GM19395 (cell line): ENCODE measurements at regions not wholly inside any gene's neighbourhood (a gene's known extent, or its start where the extent isn't known, plus 50 kb on each side); places are given as distances from the start of the nearest gene placed in this dataset.
"Not testable (repeated sequence)": the region's sequence is repeated elsewhere in the genome, so short reads cannot be mapped to it uniquely, and the experiment has no call there.

Experiments used
- ATAC-seq: cut with Tn5 transposase; IDR thresholded peaks from one replicate; pipeline ENCODE4 v1.9.1; 2021; ENCODE audit warnings: mild to moderate bottlenecking, moderate library complexity; ENCODE audit not compliant: unreplicated experiment

GRCh38 chr14:27205036-27205435, 607.2 kb upstream of the NOVA1 start:
- no peak for ATAC-seq

GRCh38 chr14:27211741-27212140, 613.9 kb upstream of the NOVA1 start:
- no peak for ATAC-seq

DNA sequence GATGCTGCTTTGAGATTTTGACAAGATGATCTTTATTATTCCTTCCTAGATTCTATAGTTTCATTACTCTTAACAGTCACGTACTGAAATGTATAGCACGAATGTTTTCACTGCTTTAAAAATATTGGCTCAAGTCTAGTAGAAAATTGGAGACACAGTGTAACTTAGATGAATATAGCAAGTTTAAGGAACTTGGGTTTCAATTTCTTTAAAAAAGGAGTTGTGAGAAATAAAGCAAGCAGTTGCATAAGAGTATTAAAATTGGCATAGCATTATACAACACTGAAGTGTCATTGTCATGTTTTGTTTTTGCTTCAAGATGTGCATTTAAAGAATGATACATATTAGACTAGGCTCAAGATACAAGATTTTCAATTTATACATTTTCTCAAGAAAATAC, 624.8 kb upstream of the NOVA1 start:
- no peak for ATAC-seq

GRCh38 chr14:27223906-27224305, 626.1 kb upstream of the NOVA1 start:
- no peak for ATAC-seq

DNA sequence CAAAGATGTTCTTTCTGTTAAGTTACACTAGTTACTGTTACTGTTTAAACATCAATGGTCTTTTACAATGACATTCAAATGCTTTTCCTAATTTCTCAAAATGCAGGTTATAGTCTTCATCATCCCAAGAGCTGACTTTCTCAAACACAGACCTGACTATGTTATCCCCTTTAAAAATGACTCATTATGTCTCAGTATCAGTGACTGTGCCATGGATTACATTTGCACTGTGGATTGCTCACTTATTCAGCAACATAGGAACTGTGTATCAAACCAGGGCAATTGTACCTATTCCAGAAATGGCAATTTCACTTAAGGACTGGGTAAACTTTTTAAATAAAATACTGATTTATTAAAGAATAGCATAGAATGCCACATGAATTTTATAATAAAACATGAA, 630.2 kb upstream of the NOVA1 start:
- ATAC-seq = no peak

- no peak for ATAC-seq
These were observed 636.5 kb upstream of the NOVA1 start for GRCh38 chr14:27234331-27234730.

GRCh38 chr14:27236601-27237000, 638.8 kb upstream of the NOVA1 start:
- no peak for ATAC-seq

DNA sequence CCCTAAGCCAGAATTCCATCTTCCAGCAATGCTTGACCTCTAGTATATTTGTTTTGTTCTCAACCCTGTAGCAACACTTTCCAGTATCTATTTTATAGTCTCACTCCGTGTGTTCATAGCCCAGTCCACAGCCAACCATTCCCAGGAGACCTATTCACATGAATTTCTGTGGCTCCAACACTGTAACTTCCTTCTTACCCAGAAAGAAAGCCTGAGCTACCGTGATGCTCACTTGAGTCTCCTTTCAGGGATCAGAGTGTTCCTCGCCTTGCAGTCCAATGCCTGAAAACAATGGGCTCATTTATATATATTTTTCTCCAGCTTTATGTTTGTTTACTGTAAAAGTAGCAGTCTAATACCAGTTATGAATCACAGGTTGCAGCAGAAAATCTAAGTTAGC, 645.0 kb upstream of the NOVA1 start:
- no peak for ATAC-seq

- ATAC-seq = no peak
These were observed 645.5 kb upstream of the NOVA1 start for GRCh38 chr14:27243365-27243764.

- no peak for ATAC-seq
These were observed 648.1 kb upstream of the NOVA1 start for GRCh38 chr14:27245947-27246346.

GRCh38 chr14:27253966-27254365, 656.1 kb upstream of the NOVA1 start:
- ATAC-seq = no peak

DNA sequence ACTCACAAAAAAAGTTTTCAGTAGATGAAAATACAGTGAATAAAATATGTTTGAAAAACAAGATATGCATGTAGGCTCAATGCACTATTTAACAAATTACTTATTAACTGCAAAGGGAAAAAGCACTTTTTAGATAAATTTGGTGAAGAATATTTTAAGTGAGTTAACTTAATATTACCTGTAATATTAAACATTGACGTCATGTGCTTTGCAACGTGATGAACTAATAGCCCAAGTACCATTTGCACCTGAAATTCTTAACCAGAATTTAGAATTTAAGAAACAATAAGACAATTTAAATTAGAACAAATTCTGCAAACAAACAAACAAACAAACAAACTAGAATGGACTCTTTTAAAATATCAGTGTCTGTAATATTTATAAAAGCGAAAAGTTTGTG, 659.0 kb upstream of the NOVA1 start:
- no peak for ATAC-seq

DNA sequence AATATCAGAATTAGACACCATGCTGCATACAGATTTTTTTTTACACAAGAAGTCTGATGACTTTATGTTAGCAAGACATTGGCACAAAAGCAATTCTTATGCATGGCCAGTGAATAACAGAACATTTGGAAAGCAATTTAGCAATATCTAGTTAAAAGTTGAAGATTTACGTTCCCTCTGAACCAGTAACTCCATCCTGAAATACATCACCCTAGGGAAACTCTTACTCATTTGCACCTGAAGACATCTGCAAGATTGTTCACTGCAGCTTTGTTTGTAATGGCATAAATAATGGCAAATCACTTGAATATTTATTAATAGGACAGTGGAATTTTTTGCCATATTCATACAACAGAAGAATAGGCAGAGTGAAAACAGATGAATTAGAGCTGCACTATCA, 670.0 kb upstream of the NOVA1 start:
- no peak for ATAC-seq

DNA sequence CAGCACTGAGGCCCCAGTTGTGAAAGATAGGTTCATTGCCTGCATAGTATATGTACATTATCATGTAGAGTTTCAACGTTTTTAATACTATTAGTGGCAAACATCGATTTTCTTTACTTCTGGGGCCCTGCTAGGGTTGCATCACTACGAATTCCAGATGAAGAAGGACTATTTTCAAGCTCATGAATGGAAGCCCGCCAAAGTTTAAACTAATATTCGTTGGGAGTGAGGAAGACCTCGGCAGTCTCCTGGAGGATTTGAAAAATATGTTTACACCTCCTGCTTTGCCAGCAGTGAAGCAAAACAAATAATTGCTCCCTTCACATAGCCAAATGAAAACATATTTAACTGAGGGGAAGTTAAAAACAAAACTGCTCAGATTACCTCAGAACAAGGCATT, 672.9 kb upstream of the NOVA1 start:
- ATAC-seq = no peak

- ATAC-seq = no peak
These were observed 680.5 kb upstream of the NOVA1 start for GRCh38 chr14:27278341-27278740.

DNA sequence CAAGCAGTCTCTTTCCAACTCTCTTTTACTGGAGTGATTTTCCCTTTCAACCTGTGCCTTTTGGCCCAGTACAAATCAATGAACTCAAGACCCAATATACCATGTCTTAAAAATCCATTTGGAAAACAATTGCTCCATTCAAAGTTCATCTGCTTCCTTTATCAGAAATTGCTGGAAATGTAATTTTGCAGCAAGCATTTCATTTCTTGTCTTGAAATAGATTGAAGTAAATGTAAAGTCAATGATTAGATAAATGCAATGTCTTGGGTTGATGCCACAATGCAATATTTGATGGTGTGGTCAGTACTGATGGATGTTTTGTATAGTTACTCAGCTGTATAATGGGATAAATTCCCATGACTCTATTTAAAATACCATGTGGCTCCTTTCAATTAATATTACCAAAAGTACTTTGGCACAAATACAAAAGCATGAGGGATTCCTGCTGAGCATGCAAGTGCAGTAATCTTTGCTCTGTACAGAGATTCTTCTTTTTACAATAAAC, 707.7 kb upstream of the NOVA1 start:
- ATAC-seq = no peak

GRCh38 chr14:27312730-27313129, 714.9 kb upstream of the NOVA1 start:
- not testable (repeated sequence) for ATAC-seq

- ATAC-seq = no peak
These were observed 716.4 kb upstream of the NOVA1 start for GRCh38 chr14:27314231-27314630.

DNA sequence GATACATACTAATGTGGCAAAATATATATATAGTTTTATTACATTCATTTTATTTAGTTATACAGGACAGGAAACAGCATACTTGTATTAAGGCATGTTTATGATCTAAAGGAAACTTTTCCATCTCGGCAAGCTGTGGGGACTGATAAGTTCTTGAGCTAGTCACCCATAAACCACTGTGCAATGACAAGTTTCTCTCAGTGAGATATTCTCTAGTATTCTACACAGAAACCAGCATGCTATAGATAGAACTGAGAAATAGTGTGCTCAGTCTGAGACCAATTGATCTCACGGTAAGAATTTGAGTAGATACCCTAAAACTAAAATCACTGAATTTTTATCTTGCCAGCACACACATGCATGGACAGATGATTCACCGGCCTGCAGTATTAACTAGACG, 717.6 kb upstream of the NOVA1 start:
- ATAC-seq = no peak

DNA sequence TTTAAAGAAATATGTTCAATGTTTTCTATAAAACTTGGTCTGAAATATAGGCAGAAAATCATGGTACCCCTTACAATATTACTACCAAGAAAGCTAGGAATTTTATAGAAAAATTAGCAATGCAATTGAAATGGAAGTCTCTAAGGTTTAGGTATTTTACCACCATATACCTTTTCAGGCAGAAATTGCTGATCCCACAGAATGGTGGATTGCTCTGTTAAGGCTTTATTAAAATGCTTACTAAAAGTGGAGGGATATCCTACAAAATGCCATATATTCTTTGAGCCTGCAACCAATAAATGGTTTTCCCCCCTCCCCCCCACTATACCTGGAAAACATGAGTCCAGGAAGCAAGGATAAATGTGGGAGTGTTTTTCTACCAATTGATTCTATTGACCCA, 718.1 kb upstream of the NOVA1 start:
- ATAC-seq = no peak

- ATAC-seq = no peak
These were observed 721.1 kb upstream of the NOVA1 start for GRCh38 chr14:27318774-27319420.

DNA sequence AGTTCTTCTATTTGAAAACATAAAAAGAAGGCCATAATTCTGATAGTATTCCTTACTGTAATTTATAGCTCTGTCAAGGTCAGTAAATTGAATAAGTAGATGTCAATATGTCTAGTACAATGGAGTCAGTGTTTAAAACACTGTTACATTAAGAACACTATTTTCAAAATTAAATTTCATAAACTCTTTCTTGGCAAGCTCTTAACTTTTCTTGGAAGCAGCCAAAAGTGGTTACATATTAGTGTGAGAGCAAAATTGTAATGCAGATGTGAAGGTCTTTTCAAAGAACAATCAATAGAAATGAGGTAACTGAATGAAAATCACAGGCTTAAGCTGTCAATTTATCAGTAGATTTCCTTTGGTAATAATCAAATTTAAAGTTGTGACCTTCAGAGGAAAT, 722.4 kb upstream of the NOVA1 start:
- no peak for ATAC-seq

DNA sequence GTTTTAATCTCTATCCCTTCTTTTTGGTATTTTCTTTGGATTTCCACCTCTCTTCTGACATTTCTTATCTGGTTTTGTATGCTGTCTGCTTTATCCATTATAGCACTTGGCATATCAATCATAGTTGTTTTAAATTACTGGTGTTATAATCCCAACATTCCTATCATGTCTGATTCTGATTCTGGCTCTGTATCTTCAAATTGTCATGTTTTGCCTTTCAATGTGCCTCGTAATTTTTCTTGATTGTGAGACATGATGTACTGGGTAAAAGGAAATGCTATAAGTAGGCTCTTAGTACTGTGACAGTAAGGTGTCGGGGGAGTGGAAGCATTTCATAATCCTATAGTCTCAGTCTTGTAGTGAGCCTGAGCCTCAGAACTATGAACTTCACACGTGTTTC, 729.3 kb upstream of the NOVA1 start:
- no peak for ATAC-seq
